GM23338 (cell line): ENCODE measurements at regions not wholly inside any gene's neighbourhood (a gene's known extent, or its start where the extent isn't known, plus 50 kb on each side); places are given as distances from the start of the nearest gene placed in this dataset.

Source experiments
- CREB1 ChIP-seq: fragments of 250-450 bp; sonication (Bioruptor Pico); IDR thresholded peaks from 2 replicates; pipeline ENCODE4 v1.5.0; 2020; ENCODE audit warnings: low read depth, mild to moderate bottlenecking, moderate library complexity
- EZH2 ChIP-seq: fragments of 200-600 bp; sonication (generic); IDR thresholded peaks from one replicate; pipeline ENCODE4 v1.8.0; 2017; ENCODE audit warnings: antibody characterized with exemption, mild to moderate bottlenecking, low read depth; ENCODE audit not compliant: unreplicated experiment
- EZH2phosphoT487 ChIP-seq: fragments of 200-600 bp; sonication (generic); IDR thresholded peaks from one replicate; pipeline ENCODE4 v1.8.1; 2018; ENCODE audit warnings: antibody characterized with exemption; ENCODE audit not compliant: unreplicated experiment
- JUNB ChIP-seq: IDR thresholded peaks from one replicate; pipeline ENCODE4 v1.6.1; 2016; ENCODE audit warnings: antibody characterized with exemption; ENCODE audit not compliant: unreplicated experiment
- NANOG ChIP-seq: IDR thresholded peaks from 2 replicates; pipeline ENCODE4 v1.6.1; 2016; ENCODE audit warnings: antibody characterized with exemption, borderline replicate concordance
- POLR2AphosphoS5 ChIP-seq: IDR thresholded peaks from 2 replicates; pipeline ENCODE4 v1.6.1; 2016; ENCODE audit warnings: antibody characterized with exemption, low read depth
- STAT1 ChIP-seq: IDR thresholded peaks from one replicate; pipeline ENCODE4 v1.6.1; 2016; ENCODE audit warnings: antibody characterized with exemption; ENCODE audit not compliant: unreplicated experiment
- ZNF114 ChIP-seq: fragments of 250-450 bp; sonication (Bioruptor Pico); IDR thresholded peaks from 2 replicates; pipeline ENCODE4 v1.5.0; 2020; ENCODE audit warnings: mild to moderate bottlenecking, moderate library complexity
- ZNF331 ChIP-seq: fragments of 250-450 bp; sonication (Bioruptor Pico); IDR thresholded peaks from 2 replicates; pipeline ENCODE4 v1.5.0; 2020; ENCODE audit warnings: low read depth, mild to moderate bottlenecking, moderate library complexity
- TF ChIP-seq, protein P1 (sequence below), 2 experiments: fragments of 200-600 bp in 1 of 2; sonication (generic) in 1 of 2; conservative IDR thresholded peaks; 2 replicates each; pipeline versions ENCODE4 v1.5.1 to v1.6.1; 2016 to 2017; ENCODE audit warnings: antibody characterized with exemption in 2 of 2, low read depth in 2 of 2, mild to moderate bottlenecking in 2 of 2, moderate library complexity in 1 of 2
- TF ChIP-seq, protein P2 (sequence below): IDR thresholded peaks from one replicate; pipeline ENCODE4 v1.6.1; 2018; ENCODE audit warnings: antibody characterized with exemption; ENCODE audit not compliant: unreplicated experiment
- TF ChIP-seq, protein P3 (sequence below): IDR thresholded peaks from 2 replicates; pipeline ENCODE4 v1.6.1; 2016; ENCODE audit warnings: antibody characterized with exemption
- TF ChIP-seq, protein P4 (sequence below): fragments of 250-450 bp; sonication (Bioruptor Pico); IDR thresholded peaks from 2 replicates; pipeline ENCODE4 v1.5.0; 2020; ENCODE audit warnings: mild to moderate bottlenecking, moderate library complexity

DNA sequence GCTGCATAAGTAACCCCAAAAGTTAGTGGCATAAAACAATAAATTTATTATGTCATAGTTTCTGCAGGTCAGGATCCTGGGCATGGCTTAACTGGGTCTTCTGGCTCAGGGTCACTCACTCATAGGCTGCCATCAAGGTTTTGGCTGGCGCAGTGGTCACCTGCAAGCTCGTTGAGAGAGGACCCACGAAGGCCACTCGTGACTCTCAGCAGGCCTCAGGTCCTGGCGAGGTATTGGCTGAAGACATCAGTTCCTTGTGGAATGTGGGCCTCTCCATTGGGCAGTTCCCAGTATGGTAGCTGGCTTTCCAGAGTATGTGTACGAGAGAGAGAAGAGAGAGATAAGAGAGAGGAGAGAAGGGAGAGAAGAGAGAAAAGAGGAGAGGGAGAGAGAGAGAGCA is 138.3 kb upstream of the KLF14 start:
- TF ChIP-seq, protein P1, sequence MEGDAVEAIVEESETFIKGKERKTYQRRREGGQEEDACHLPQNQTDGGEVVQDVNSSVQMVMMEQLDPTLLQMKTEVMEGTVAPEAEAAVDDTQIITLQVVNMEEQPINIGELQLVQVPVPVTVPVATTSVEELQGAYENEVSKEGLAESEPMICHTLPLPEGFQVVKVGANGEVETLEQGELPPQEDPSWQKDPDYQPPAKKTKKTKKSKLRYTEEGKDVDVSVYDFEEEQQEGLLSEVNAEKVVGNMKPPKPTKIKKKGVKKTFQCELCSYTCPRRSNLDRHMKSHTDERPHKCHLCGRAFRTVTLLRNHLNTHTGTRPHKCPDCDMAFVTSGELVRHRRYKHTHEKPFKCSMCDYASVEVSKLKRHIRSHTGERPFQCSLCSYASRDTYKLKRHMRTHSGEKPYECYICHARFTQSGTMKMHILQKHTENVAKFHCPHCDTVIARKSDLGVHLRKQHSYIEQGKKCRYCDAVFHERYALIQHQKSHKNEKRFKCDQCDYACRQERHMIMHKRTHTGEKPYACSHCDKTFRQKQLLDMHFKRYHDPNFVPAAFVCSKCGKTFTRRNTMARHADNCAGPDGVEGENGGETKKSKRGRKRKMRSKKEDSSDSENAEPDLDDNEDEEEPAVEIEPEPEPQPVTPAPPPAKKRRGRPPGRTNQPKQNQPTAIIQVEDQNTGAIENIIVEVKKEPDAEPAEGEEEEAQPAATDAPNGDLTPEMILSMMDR (conservative IDR thresholded peaks at IDR 0.05; ENCODE audit: low read depth in 2 of 2): no peak
- TF ChIP-seq, protein P2, sequence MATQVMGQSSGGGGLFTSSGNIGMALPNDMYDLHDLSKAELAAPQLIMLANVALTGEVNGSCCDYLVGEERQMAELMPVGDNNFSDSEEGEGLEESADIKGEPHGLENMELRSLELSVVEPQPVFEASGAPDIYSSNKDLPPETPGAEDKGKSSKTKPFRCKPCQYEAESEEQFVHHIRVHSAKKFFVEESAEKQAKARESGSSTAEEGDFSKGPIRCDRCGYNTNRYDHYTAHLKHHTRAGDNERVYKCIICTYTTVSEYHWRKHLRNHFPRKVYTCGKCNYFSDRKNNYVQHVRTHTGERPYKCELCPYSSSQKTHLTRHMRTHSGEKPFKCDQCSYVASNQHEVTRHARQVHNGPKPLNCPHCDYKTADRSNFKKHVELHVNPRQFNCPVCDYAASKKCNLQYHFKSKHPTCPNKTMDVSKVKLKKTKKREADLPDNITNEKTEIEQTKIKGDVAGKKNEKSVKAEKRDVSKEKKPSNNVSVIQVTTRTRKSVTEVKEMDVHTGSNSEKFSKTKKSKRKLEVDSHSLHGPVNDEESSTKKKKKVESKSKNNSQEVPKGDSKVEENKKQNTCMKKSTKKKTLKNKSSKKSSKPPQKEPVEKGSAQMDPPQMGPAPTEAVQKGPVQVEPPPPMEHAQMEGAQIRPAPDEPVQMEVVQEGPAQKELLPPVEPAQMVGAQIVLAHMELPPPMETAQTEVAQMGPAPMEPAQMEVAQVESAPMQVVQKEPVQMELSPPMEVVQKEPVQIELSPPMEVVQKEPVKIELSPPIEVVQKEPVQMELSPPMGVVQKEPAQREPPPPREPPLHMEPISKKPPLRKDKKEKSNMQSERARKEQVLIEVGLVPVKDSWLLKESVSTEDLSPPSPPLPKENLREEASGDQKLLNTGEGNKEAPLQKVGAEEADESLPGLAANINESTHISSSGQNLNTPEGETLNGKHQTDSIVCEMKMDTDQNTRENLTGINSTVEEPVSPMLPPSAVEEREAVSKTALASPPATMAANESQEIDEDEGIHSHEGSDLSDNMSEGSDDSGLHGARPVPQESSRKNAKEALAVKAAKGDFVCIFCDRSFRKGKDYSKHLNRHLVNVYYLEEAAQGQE: no peak
- TF ChIP-seq POLR2AphosphoS5 (no peak), EZH2phosphoT487 (no peak), EZH2 (no peak), ZNF331 (no peak), NANOG (no peak), ZNF114 (CRISPR knock-in tag) (no peak), JUNB (no peak), CREB1 (CRISPR knock-in tag) (no peak), STAT1 (no peak)
- TF ChIP-seq, protein P3, sequence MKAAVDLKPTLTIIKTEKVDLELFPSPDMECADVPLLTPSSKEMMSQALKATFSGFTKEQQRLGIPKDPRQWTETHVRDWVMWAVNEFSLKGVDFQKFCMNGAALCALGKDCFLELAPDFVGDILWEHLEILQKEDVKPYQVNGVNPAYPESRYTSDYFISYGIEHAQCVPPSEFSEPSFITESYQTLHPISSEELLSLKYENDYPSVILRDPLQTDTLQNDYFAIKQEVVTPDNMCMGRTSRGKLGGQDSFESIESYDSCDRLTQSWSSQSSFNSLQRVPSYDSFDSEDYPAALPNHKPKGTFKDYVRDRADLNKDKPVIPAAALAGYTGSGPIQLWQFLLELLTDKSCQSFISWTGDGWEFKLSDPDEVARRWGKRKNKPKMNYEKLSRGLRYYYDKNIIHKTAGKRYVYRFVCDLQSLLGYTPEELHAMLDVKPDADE: no peak
- TF ChIP-seq, protein P4, sequence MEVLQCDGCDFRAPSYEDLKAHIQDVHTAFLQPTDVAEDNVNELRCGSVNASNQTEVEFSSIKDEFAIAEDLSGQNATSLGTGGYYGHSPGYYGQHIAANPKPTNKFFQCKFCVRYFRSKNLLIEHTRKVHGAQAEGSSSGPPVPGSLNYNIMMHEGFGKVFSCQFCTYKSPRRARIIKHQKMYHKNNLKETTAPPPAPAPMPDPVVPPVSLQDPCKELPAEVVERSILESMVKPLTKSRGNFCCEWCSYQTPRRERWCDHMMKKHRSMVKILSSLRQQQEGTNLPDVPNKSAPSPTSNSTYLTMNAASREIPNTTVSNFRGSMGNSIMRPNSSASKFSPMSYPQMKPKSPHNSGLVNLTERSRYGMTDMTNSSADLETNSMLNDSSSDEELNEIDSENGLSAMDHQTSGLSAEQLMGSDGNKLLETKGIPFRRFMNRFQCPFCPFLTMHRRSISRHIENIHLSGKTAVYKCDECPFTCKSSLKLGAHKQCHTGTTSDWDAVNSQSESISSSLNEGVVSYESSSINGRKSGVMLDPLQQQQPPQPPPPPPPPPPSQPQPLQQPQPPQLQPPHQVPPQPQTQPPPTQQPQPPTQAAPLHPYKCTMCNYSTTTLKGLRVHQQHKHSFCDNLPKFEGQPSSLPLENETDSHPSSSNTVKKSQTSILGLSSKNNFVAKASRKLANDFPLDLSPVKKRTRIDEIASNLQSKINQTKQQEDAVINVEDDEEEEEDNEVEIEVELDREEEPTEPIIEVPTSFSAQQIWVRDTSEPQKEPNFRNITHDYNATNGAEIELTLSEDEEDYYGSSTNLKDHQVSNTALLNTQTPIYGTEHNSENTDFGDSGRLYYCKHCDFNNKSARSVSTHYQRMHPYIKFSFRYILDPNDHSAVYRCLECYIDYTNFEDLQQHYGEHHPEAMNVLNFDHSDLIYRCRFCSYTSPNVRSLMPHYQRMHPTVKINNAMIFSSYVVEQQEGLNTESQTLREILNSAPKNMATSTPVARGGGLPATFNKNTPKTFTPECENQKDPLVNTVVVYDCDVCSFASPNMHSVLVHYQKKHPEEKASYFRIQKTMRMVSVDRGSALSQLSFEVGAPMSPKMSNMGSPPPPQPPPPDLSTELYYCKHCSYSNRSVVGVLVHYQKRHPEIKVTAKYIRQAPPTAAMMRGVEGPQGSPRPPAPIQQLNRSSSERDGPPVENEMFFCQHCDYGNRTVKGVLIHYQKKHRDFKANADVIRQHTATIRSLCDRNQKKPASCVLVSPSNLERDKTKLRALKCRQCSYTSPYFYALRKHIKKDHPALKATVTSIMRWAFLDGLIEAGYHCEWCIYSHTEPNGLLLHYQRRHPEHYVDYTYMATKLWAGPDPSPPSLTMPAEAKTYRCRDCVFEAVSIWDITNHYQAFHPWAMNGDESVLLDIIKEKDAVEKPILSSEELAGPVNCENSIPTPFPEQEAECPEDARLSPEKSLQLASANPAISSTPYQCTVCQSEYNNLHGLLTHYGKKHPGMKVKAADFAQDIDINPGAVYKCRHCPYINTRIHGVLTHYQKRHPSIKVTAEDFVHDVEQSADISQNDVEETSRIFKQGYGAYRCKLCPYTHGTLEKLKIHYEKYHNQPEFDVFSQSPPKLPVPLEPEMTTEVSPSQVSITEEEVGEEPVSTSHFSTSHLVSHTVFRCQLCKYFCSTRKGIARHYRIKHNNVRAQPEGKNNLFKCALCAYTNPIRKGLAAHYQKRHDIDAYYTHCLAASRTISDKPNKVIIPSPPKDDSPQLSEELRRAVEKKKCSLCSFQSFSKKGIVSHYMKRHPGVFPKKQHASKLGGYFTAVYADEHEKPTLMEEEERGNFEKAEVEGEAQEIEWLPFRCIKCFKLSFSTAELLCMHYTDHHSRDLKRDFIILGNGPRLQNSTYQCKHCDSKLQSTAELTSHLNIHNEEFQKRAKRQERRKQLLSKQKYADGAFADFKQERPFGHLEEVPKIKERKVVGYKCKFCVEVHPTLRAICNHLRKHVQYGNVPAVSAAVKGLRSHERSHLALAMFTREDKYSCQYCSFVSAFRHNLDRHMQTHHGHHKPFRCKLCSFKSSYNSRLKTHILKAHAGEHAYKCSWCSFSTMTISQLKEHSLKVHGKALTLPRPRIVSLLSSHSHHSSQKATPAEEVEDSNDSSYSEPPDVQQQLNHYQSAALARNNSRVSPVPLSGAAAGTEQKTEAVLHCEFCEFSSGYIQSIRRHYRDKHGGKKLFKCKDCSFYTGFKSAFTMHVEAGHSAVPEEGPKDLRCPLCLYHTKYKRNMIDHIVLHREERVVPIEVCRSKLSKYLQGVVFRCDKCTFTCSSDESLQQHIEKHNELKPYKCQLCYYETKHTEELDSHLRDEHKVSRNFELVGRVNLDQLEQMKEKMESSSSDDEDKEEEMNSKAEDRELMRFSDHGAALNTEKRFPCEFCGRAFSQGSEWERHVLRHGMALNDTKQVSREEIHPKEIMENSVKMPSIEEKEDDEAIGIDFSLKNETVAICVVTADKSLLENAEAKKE (CRISPR knock-in tag): no peak
